ENCODE measurements at regions not wholly inside any gene's neighbourhood (a gene's known extent, or its start where the extent isn't known, plus 50 kb on each side); places are given as distances from the start of the nearest gene placed in this dataset.

DNA sequence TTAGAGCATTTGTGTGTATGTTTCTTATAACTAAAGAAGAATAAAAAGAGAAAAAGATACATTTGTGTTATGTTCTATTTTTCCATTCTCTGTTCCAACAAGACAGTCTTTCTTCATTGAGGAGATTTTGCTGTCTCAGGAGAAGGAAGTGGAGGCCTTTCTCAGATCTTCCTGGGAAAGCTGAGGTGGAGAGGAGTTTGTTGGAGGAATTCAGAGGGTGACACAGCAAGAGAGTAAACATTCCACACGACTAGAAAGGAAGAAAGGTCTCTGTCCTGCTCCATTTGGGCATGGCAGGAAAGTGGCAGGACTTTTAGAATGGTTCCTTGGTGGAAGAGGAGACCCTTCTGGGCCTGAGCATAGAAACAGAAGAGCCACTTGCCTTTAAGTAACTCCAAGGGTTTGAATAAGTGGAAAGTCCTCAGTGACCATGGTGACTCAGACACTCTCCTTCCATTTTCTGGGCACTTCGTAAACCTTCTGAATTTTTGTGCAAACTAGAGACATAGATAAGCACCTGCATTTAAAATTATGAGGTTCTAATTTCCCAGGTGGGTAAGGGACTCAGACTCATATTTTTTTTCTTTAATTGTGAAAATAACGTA is 52.3 kb upstream of the COL5A2 start:
- TF ChIP-seq GATA3 (IDR thresholded peaks at IDR 0.05; ENCODE audit: low read depth, low read length) (no peak), GATA2 (IDR thresholded peaks at IDR 0.05; ENCODE audit: low read depth, low read length) (no peak)

DNA sequence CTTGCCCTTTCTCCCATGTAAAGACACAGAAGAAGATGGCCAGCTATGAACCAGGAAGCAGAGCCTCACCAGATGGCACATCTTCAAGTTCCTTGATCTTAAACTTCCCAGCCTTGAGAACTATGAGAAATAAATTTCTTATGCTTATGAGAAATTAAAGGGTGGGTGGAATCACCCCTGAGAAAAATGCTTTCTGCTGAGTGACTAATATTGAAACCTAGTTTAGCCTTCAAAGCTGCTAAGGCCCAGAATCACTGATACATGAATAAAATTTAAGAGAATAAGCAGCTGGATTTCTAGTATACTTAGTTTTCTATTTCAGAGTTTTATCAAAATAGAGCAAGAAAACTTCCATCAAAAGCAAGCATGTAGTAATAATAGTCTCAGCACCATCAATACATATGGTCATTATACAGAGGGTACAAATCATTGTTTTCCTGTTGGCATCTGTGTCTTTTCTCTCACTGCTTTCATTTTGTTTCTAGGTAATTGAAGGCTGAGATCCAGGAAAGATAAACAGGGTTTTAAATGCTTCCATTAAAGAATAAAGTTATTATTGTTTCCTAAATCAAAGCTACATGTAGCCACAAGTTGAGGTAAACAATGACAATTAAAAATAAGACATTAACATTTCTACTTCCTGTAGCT is 53.3 kb upstream of the COL5A2 start:
- TF ChIP-seq GATA2 (IDR thresholded peaks at IDR 0.05; ENCODE audit: low read depth, low read length) (no peak), GATA3 (IDR thresholded peaks at IDR 0.05; ENCODE audit: low read depth, low read length) (no peak)

DNA sequence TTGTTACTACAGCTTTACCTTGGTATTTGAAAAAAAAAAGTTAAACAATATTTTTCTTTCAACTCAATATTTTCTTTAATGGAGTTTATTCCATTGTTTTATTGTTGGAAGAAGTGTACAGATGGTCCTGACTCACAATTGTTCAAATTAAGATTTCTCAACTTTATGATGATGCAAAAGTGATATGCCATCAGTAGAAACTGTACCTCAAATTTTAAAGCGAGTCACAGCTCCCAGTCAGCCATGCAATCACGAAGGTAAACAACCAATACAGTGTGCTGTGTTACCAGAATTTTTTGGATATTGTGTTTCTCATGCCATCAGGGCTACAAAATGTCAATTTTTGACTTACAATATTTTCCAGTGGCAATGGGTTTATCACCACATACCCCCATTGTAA is 54.0 kb upstream of the COL5A2 start:
- TF ChIP-seq GATA3 (IDR thresholded peaks at IDR 0.05; ENCODE audit: low read depth, low read length) (no peak), GATA2 (IDR thresholded peaks at IDR 0.05; ENCODE audit: low read depth, low read length) (no peak)

DNA sequence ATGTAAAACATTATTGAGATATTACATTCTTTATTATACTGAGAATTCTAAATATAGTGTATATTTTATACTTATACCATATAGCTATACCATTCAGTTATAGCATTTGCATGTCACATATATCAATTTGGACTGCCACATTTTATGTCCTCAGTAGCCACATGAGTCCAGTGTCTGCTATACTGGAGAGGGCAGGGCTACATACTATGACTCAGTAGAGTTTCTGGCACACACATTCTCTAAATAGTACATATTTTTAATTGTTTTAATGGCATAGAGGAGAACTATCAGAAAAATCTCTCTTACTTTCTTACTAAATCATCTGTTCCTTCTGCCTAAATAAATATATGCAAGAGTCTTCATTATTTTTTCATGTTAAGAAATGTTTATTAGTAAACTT is 55.4 kb upstream of the COL5A2 start:
- TF ChIP-seq GATA2 (IDR thresholded peaks at IDR 0.05; ENCODE audit: low read depth, low read length), result no peak
- TF ChIP-seq GATA3 (IDR thresholded peaks at IDR 0.05; ENCODE audit: low read depth, low read length), result no peak

DNA sequence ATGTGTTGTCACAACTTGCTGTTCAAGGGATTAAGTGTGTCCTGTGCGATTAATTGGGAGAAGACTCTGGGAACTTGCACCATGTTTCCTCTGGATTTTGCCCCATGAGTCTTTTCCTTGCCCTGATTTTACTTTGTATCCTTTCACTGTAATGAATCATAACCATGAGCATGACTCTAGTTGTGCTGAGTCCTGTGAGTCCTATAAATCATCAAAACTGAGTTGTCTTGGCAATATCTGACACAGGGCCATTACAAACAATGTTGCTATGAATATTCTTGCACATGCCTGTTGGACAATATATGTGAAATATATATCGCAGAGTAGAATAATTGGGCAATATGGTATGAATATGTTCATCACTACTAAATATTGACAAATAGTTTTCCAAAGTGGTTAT is 56.5 kb upstream of the COL5A2 start:
- TF ChIP-seq GATA2 (IDR thresholded peaks at IDR 0.05; ENCODE audit: low read depth, low read length) (no peak), GATA3 (IDR thresholded peaks at IDR 0.05; ENCODE audit: low read depth, low read length) (no peak)

DNA sequence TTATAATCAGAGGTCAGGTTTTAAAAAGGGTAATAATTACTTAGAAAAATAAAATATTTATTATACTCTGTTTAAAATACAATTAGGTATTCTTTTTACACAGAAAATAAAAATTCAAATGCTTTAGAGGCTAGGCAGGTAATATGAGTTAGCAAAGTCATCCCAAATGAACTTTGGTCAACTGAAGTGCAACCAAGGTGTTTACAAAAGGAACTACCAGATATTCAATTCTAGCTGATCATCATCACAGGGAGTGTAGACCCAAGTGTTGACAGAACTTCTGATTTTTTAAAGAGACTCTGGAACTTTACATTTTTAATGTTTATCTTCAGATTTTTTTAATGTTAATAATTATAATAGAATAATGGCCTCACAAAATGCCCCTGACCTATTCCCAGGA is 59.3 kb upstream of the COL5A2 start:
- TF ChIP-seq GATA3 (IDR thresholded peaks at IDR 0.05; ENCODE audit: low read depth, low read length) (no peak), GATA2 (IDR thresholded peaks at IDR 0.05; ENCODE audit: low read depth, low read length) (no peak)

DNA sequence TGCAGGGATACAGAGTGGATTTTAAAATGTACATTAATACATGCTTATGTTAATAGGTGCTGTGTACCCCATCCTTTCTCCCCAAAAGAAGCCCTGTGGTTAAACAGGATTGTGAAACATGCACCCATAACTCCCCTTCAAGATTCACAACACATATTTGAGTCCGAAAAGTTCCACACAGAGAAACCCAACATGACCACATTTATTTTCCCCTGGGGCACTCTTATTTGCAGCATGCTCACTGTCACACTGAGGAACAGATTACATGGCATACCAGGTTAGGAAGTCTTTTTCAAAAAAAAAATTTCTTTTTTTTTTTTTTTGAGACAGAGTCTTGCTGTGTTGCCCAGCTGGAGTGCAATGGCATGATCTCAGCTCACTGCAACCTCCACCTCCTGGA is 67.7 kb upstream of the COL5A2 start:
- TF ChIP-seq GATA2 (IDR thresholded peaks at IDR 0.05; ENCODE audit: low read depth, low read length) (no peak), GATA3 (IDR thresholded peaks at IDR 0.05; ENCODE audit: low read depth, low read length) (no peak)

DNA sequence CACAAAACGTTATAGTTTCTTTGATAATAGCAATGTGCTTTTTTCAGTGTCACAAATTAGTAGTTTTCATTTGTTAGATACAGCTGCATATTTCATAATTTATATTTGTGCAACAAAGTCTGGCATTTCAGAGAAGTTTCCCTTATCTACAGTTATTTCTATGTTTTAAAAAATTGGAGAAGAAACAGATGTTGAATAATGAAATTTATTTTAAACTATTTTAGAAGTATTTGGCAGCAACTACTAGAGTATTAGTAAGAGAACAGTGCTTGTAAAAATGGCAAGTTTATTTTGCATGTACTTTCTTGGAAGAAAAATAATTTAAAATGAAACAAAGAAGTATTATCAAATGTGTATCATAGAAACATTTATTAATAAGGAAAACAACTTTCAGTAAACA is 68.6 kb upstream of the COL5A2 start:
- TF ChIP-seq GATA3 (IDR thresholded peaks at IDR 0.05; ENCODE audit: low read depth, low read length), result no peak
- TF ChIP-seq GATA2 (IDR thresholded peaks at IDR 0.05; ENCODE audit: low read depth, low read length), result no peak

DNA sequence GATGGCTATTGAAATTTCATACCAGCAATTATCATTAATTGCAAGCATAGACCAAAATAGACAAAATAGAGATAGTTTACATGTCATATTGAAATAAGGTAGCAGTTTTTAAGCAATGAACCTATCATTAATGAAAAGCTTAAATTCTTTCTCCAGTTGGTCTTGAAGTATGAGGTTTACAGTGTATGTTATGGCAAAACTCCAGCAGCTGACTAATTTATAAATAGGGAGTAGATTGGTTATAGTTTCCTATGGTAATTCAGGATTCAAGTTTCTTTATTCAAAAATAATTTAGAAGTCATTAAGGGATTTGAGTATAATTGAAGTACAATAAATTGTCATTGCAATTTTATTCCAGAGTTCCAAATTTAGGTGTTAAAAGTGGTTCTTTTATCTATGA is 69.6 kb upstream of the COL5A2 start:
- TF ChIP-seq GATA2 (IDR thresholded peaks at IDR 0.05; ENCODE audit: low read depth, low read length) (no peak), GATA3 (IDR thresholded peaks at IDR 0.05; ENCODE audit: low read depth, low read length) (no peak)

DNA sequence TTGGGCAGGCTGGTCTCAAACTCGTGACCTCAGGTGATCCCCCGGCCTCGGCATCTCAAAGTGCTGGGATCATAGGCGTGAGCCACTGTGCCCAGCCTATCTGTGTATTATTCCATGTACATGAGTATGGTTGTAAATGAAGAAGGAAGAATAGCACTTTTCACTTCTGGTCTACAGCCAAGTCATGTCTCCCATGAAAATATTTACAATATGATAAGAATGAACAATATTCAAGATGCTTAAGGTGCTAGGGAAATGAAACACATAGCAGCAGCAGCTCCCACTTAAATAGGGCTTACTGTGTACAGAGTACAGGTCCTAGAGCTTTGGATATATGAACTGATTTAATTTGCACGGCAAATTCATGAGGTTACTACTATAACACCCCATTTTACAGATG is 70.3 kb upstream of the COL5A2 start:
- TF ChIP-seq GATA2 (IDR thresholded peaks at IDR 0.05; ENCODE audit: low read depth, low read length), result no peak
- no peak for TF ChIP-seq GATA3 (IDR thresholded peaks at IDR 0.05; ENCODE audit: low read depth, low read length)

DNA sequence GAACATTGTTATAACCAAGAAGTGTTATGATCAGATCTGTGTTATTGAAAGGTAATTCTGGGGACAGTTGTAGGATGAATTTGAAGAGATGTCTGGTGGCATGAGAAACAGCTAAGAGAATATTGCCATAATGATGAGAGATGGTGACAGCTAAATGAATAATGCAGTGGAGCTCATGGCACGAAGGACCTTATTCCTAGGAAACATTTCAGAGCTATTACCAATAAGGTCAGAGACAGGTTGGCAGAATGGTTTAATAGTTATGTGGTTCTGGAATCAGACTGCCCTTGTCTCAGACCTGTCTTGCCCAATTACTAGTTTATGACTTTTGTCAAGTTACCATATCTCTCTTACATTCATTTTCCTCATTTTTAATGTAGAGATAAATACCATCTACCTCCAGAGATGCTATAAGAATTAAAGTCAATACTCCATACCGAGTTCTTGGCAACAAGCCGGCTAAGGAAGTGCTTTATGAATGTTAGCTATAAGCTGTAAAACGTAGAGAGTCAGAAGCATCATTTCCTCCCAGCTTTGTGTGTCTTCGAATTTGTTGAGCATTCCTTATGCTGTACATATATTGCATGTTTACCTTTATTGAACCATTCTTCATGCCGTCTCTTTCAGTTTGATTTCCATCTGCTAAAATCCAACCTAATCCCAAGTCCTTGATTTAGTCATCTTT is 73.6 kb upstream of the COL5A2 start:
- no peak for TF ChIP-seq GATA2 (IDR thresholded peaks at IDR 0.05; ENCODE audit: low read depth, low read length)

DNA sequence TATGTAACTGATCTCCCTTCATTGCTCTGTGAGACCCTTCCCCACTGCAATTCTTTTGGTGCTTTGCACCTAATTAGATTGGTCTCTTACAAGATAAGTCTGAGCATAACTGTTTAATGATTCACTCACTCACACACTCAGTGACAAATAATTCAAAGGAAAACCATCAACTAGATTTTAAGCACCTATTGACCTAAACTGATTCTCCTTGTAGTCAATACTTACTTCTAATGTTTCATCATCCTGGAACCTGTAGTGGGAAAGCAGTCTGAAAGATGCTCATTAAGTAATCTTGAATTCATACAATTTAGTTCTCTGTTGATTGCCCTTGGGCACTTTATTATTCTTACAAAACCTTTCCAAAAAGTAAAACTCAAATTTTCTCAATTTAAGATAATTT is 74.3 kb upstream of the COL5A2 start:
- TF ChIP-seq GATA2 (IDR thresholded peaks at IDR 0.05; ENCODE audit: low read depth, low read length), result no peak
- no peak for TF ChIP-seq GATA3 (IDR thresholded peaks at IDR 0.05; ENCODE audit: low read depth, low read length)

DNA sequence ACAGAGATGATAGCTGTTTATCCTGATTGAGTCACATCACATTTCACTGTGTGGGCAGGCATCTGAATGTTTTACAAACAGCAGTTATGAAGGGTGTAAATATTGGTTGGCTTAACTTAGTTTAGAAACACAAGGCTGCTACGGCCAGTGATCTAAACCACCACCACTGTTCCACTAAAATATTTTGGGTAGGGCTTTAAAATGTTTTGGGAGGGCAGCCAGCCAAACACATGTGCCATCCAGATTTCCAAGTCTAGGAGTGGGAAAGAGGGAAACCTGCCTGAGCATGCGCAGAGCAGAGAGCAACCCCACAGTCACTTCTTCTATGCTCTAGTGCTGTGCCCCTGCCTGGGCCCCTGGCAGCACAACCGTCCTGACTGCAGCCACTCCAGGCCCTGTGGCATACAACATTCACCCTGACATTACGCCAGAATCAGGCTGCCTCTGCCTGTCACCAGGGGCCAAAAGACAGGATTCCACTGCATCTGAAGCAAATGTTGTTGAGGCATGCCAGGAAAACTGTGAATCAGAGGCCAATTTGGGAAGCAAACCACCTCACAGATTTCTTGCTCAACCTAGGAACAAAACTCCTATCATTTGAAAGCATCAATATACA is 74.8 kb upstream of the COL5A2 start:
- TF ChIP-seq GATA3 (IDR thresholded peaks at IDR 0.05; ENCODE audit: low read depth, low read length), result no peak
- no peak for TF ChIP-seq GATA2 (IDR thresholded peaks at IDR 0.05; ENCODE audit: low read depth, low read length)

DNA sequence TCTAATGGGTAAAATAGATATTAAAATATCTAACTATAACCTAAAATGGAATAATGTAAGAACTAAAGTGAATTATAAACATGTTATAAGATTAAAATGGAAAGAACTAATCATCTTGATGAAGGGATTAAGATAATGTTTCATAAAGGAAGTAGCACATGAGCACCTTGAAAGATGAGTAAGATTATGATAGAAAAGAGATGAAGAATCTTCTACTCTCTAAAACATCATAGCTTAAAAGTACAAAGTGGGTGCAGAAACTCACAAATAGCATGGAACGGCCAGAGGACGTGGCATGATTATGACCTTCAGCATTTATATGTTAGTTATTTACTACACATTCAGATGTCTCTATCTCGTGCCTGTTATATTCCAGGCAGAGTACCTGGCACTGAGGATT is 76.2 kb upstream of the COL5A2 start:
- TF ChIP-seq GATA3 (IDR thresholded peaks at IDR 0.05; ENCODE audit: low read depth, low read length) (no peak), GATA2 (IDR thresholded peaks at IDR 0.05; ENCODE audit: low read depth, low read length) (no peak)
